GM13977 (cell line): ENCODE measurements at regions not wholly inside any gene's neighbourhood (a gene's known extent, or its start where the extent isn't known, plus 50 kb on each side); places are given as distances from the start of the nearest gene placed in this dataset.

Source experiments
- DNase-seq: peaks from one replicate; pipeline ENCODE4 v3.0.0; 2012; ENCODE audit warnings: low spot score
- in situ Hi-C: fragments of 300-500 bp; cut with MboI; formaldehyde crosslinking; loops from one replicate; pipeline ENCODE4 v1.12.0; 2022; ENCODE audit warnings: low sequenced_read_pairs, low pct_unique_long_range_greater_than_20kb, mixed read lengths, inconsistent platforms; ENCODE audit not compliant: unreplicated experiment
- TF ChIP-seq, protein P1 (sequence below): IDR thresholded peaks from 2 replicates; pipeline ENCODE4 v1.5.1; 2012; ENCODE audit warnings: mild to moderate bottlenecking, control low read depth; ENCODE audit not compliant: insufficient read depth; ENCODE audit errors: extremely low read depth, missing control alignments

- in situ Hi-C loops = no loop called here
- TF ChIP-seq, protein P1, sequence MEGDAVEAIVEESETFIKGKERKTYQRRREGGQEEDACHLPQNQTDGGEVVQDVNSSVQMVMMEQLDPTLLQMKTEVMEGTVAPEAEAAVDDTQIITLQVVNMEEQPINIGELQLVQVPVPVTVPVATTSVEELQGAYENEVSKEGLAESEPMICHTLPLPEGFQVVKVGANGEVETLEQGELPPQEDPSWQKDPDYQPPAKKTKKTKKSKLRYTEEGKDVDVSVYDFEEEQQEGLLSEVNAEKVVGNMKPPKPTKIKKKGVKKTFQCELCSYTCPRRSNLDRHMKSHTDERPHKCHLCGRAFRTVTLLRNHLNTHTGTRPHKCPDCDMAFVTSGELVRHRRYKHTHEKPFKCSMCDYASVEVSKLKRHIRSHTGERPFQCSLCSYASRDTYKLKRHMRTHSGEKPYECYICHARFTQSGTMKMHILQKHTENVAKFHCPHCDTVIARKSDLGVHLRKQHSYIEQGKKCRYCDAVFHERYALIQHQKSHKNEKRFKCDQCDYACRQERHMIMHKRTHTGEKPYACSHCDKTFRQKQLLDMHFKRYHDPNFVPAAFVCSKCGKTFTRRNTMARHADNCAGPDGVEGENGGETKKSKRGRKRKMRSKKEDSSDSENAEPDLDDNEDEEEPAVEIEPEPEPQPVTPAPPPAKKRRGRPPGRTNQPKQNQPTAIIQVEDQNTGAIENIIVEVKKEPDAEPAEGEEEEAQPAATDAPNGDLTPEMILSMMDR = no peak
- DNase-seq = no peak
These were observed 462.2 kb downstream of the FOXO1 start for GRCh38 chr13:40204246-40204645.

DNA sequence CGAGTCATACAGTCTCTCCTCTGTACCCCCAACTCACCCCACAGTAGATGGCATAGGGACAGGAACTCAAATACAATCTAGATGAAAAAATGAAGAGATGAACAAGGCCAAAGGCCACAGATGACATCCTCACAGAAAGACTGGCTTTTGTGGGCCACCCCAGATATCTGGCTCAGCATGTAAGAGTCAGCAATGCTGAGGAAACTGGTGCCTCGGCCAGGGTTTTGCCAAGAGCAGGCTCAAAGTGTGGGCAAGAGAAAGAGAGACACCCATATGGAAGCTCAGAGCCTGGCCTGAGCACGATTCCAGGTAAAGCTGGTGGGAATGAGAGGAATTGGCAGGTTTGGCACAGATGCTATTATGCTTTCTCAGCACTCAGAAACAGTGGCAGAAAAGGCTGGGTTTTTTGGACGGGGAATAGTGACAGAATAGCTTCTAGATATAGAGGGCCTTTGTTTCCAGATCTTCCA lies 460.6 kb downstream of the FOXO1 start:
- TF ChIP-seq, protein P1 = no peak
- DNase-seq = no peak
- in situ Hi-C loops = no loop called here

GRCh38 chr13:40206241-40207000 lies 460.0 kb downstream of the FOXO1 start:
- TF ChIP-seq, protein P1 = no peak
- DNase-seq = no peak
- in situ Hi-C loops = no loop called here

GRCh38 chr13:40207001-40207478 lies 459.4 kb downstream of the FOXO1 start:
- peak; percentile 57 for DNase-seq
- in situ Hi-C loops = no loop called here
- TF ChIP-seq, protein P1 = no peak

DNA sequence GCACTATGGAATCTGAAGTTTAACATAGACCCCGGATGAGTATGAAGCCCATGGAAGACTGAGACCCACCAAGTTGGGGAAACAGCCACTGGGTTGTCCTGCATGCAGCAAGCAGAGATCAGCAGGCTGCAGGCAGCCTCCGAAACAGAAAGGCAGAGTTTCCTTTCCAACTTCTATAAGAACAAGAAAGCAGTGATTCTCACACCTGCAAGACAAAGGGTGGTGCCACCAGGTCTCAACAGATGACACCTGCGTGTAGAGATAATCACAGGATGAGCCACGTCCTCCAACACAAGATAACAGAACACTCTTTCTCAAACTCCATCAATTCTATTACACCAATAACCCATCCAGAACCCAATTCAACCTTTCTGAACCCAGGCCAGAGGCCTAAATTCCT lies 457.9 kb downstream of the FOXO1 start:
- TF ChIP-seq, protein P1 = no peak
- in situ Hi-C loops = no loop called here
- DNase-seq = no peak

DNA sequence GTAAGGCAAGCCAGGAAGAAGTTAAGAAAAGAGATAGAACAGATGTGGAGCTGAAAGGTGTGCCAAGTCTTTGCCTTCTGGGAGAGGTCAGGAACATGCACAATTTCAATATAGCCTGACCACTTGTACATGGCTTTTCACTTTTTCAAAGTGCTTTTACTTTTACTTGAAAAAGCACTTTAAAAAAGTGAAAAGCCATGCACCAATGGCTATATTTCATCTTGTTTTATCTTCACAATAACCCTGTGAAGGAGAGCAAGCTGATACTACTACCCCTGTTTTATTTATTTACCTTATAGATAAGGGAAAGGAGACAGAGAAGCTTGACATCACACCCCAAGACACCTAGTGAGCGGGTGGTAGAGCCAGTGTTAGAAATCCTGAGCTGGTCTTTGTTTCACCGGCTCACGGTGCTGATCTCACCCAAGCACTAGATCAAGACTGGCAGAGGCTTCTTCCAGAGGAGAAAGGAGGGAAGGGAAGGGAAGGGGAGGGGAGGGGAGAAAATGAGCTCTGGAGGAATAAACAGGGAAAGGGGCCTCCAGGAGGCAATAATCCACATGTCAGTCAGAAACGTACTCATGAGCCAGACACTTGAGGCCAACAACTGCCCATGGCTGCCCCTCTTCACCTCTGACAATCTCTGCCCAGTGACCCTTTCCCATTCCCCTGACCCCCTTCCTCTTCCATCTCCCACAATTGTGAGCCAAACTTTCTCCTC lies 455.4 kb downstream of the FOXO1 start:
- DNase-seq = no peak
- TF ChIP-seq, protein P1 = no peak
- in situ Hi-C loops = no loop called here
